ENCODE measurements at regions not wholly inside any gene's neighbourhood (a gene's known extent, or its start where the extent isn't known, plus 50 kb on each side); places are given as distances from the start of the nearest gene placed in this dataset.
"Not testable (repeated sequence)": the region's sequence is repeated elsewhere in the genome, so short reads cannot be mapped to it uniquely, and the experiment has no call there.

GRCh38 chr2:9708683-9709538 lies 78.1 kb upstream of the YWHAQ start:
- no peak for DNase-seq (ENCODE audit: low spot score)

DNA sequence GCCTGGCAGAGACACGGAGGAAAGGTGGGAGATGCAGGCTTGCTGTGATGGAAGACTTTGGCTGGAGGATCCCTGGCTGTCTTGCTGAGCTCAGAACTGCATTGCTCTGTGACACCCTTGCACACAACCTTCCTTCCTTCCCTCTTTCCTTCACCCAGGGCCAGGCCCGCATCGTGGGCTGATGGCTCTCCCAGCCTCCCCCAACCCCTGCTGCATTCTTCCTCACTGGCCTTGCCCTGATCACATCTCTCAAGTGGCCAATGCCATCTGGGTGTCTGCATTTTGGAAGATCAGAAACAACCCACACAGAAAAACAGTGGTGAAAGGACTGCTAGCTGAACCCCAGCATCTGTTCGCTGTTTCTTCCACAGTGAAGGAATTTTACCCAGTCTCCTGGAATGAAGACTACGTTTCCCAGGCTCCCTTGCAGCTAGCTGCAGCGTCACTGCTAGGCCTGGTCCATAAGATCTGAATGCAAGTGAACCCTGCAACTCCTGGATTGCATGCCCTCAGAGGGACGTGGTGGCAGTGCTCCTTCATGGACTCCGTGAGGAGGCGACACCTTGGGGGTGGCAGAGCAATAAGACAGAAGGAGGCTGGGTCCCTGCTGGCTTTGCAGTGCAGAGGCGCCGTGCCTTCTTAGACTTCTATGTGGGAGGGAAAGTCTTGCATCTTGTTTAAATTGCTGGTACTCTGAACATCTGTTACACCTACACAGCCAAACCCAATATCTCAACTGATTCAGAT lies 78.9 kb upstream of the YWHAQ start:
- no peak for DNase-seq (ENCODE audit: low spot score)

DNA sequence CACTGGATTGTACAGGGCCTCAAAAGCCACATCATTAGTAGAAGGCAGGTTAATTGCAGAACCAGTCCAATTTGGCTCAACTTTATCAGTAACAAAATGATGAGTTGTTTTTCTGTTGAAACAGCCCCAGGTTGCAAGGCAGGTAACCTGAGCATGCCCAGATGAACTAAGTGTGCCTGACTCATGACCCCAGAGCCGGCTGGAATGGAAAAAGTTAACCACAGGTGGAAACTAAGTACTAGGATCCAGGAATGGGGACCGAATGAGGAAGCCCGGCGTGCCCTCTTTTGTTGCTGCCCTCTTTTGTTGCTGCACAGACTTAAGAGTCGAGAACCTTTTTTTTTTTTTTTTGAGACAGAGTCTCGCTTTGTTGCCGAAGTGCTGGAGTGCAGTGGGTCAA lies 79.5 kb upstream of the YWHAQ start:
- DNase-seq (ENCODE audit: low spot score) = no peak

- DNase-seq (ENCODE audit: low spot score) = no peak
Measured at GRCh38 chr2:9712263-9712662, 81.5 kb upstream of the YWHAQ start.

- no peak for DNase-seq (ENCODE audit: low spot score)
Measured at GRCh38 chr2:9714630-9715214, 83.9 kb upstream of the YWHAQ start.

DNA sequence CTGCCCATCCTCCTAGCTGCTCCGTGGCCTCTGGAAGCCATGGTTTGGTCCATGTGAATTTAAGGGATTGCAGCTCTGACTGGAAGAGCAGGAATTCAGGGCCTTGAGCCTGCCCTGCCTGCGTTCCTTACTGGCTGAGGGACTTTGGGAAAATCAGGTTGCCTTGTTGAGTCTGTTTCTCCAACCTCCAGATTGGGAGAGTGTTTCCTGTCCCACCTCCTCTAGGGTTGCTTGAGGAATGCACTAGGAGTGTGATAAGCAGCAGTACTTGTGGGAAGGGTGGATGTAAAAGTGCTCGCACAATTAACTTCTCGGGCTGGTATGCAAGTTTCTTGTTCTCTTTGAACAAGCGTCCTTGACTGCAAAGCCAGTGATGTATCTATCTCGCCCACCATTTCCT lies 84.4 kb upstream of the YWHAQ start:
- no peak for DNase-seq (ENCODE audit: low spot score)

DNA sequence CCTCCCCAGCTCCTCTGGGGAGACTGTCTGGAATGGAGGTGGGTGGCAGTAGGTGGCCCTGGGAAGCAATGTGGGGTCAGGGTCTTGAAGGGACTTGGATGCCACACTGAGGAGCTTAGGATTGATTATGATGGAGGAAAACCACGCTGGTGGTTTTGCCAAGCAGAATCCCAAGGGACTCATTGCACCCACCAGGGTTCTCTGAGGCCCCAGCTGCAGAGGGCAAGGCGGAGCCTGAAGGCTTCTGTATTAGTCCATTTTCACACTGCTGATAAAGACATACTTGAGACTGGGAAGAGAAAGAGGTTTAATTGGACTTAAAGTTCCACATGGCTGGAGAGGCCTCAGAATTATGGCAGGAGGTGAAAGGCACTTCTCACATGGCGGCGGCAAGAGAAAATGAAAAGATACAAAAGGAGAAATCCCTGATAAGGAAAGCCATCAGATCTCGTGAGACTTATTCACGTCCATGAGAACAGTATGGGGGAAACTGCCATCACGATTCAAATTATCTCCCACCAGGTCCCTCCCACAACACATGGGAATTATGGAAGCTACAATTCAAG lies 87.2 kb upstream of the YWHAQ start:
- DNase-seq (ENCODE audit: low spot score) = no peak

- no peak for DNase-seq (ENCODE audit: low spot score)
Measured at GRCh38 chr2:9720352-9721093, 89.7 kb upstream of the YWHAQ start.

DNA sequence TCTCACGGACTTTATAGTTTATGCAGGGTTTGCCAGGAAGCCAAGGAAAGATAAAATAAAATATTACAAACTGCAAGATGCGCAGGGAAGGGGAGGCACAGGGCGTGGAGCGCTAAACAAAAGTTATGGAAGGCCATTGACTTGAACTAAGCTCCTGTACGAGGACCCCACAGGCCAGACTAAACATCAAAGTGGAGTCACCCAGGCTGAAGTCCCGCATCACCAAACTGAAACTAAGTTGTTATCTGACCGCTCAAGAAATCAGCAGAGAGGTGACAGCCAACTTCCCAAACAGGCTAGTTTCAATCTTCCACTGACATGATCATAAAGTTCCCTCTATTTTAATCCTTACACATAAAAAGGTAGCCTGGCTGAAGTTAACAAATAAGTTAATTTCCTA lies 90.5 kb upstream of the YWHAQ start:
- no peak for DNase-seq (ENCODE audit: low spot score)

GRCh38 chr2:9722451-9722850 lies 91.7 kb upstream of the YWHAQ start:
- DNase-seq (ENCODE audit: low spot score) = no peak

DNA sequence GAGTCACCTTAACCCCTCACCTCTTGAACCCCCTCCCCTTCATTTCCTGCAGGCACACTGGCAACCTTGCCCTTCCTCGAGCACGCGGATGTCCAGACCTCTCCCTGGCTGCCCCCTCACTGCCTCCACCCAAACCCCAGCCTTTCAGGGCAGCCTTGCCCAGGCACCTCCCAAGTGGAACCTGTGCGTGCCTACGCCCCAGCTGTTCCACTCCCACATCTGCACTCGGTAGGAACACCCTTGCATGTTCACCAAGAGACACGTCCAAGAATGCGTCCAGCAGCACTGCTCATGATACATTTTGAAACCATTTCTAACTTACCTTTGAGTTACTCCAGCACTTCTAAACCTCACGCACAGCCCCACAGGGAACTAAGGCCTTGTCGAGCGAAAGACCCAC lies 93.8 kb upstream of the YWHAQ start:
- no peak for DNase-seq (ENCODE audit: low spot score)

- no peak for DNase-seq (ENCODE audit: low spot score)
Measured at GRCh38 chr2:9725106-9725505, 94.3 kb upstream of the YWHAQ start.

- not testable (repeated sequence) for DNase-seq (ENCODE audit: low spot score)
Measured at GRCh38 chr2:9726016-9726415, 95.2 kb upstream of the YWHAQ start.

GRCh38 chr2:9730523-9730922 lies 99.7 kb upstream of the YWHAQ start:
- not testable (repeated sequence) for DNase-seq (ENCODE audit: low spot score)

DNA sequence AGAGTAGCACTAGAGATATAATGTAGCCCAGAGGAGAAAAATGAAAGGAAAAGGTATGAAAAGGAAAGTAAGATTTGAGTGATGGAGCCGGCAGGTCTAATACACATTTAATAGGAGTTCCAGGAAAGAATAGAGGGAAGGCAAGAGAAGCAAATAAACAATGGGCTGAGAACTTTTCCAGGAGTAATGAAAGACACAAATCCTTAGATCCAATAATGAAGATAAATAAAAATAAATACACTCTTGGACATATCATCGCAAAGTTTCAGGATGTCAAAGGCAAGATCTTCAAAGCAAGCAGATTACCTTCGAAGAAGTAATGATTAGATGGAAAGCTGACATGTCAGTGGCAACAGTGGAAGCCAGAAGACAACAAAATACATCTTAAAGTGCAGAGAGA lies 102.0 kb upstream of the YWHAQ start:
- DNase-seq (ENCODE audit: low spot score) = no peak

DNA sequence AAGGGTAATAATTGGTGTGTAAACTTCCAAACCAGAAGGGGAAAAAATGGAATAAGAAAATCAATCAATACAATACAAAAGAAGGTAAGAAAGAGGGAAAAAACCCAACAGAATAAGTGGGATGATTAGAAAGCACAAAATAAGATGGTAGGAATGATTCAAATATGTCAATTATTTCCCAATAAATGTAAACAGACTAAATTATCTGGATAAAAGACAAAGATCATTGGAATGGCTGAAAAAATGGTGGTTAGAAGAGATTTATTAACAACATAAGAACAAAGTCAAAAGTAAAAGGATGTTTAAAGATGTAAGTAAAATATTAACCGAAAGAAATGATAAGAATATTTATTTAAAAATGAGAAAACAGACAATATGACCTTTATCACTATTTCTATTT lies 103.5 kb upstream of the YWHAQ start:
- DNase-seq (ENCODE audit: low spot score) = no peak

DNA sequence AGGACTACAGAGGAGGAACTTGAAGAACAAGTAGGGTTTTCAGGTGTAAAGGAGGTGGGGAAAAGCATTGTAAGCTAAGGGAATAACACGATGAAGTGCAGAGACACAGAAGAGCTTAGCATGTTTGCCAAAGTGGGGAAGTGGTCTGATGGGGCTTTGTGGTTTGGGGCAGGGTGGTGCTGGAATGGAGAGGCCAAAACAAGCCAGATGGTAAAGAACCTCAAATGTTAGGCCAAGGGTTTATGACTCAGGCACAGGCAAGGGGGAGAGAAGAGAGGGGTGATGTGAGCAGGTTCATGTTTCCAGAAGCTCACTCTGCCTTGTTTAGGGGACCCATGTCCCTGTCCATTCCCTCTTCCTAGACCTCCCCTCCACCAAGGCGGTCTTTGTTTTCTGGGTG lies 104.5 kb upstream of the YWHAQ start:
- DNase-seq (ENCODE audit: low spot score) = no peak

- no peak for DNase-seq (ENCODE audit: low spot score)
Measured at GRCh38 chr2:9736021-9736420, 105.2 kb upstream of the YWHAQ start.

DNA sequence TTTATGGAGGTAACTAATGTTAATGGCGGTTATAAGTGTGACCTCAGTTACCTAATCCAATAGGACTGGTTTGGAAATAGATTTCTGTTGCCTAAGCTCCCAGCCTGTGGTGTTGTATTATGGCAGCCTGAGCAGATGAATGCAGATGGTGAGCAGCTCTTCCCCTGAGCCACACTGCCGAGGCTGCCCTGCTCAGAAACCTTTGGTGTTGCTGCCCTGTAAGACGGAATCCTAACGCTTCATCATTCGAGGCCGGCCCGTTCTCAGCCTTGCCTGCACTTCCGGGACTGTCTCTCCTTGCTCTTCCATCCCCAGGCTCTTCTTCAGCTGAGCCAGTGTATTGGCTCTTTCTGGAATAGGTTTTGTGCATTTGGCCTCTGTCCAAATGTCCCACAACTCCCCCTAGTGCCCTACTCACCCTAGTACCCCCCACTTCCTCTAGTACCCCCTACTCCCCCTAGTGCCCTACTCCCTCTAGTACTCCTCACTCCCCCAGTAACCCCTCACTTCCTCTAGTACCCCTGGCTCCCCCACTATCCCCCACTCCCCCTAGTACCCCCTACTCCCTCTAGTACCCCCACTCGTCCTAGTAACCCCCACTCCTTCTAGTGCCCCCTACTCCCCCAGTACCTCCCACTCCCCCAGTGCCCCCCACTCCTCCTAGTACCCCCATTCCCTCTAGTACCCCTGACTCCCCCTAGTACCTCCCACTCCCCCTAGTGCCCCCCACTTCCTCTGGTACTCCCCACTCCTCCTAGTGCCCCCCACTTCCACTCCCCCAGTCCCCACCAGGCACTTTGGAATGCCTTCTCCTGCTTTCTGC lies 106.0 kb upstream of the TAF1B start:
- DNase-seq (ENCODE audit: low spot score) = peak; percentile 53

GRCh38 chr2:9738062-9738461 lies 105.2 kb upstream of the TAF1B start:
- no peak for DNase-seq (ENCODE audit: low spot score)

Data from COLO829 (cell line).